NCI-H82 treated with DMSO at 0.1 percent for 48 hours (cell line): ENCODE measurements at regions not wholly inside any gene's neighbourhood (a gene's known extent, or its start where the extent isn't known, plus 50 kb on each side); places are given as distances from the start of the nearest gene placed in this dataset.

Experiments
- DNase-seq: peaks from one replicate; lab custom pipeline; 2025; ENCODE audit not compliant: unreplicated experiment; lab: John Stamatoyannopoulos, UW

GRCh38 chr11:16685914-16686313, 52.5 kb upstream of the C11orf58 start:
- DNase-seq = no peak

- no peak for DNase-seq
Measured at GRCh38 chr11:16678466-16679116, 59.9 kb upstream of the C11orf58 start.

GRCh38 chr11:16669799-16670415, 68.5 kb upstream of the C11orf58 start:
- no peak for DNase-seq

- no peak for DNase-seq
Measured at GRCh38 chr11:16632295-16633200, 105.9 kb upstream of the C11orf58 start.

- no peak for DNase-seq
Measured at GRCh38 chr11:16630651-16631050, 107.8 kb upstream of the C11orf58 start.

GRCh38 chr11:16618431-16618830, 120.0 kb upstream of the C11orf58 start:
- DNase-seq = no peak

GRCh38 chr11:16615480-16615879, 123.0 kb upstream of the C11orf58 start:
- DNase-seq = no peak

- peak; percentile 58 for DNase-seq
Measured at GRCh38 chr11:16613512-16614381, 124.7 kb upstream of the C11orf58 start.

- no peak for DNase-seq
Measured at GRCh38 chr11:16613262-16613511, 125.3 kb upstream of the C11orf58 start.

GRCh38 chr11:16612566-16613261, 125.7 kb upstream of the C11orf58 start:
- DNase-seq = no peak

GRCh38 chr11:16611926-16612565, 126.4 kb upstream of the C11orf58 start:
- no peak for DNase-seq

GRCh38 chr11:16611401-16611921, 127.0 kb upstream of the C11orf58 start:
- DNase-seq = no peak

- no peak for DNase-seq
Measured at GRCh38 chr11:16610738-16611388, 127.6 kb upstream of the C11orf58 start.

- DNase-seq = no peak
Measured at GRCh38 chr11:16610213-16610737, 128.2 kb upstream of the C11orf58 start.

GRCh38 chr11:16609769-16610168, 128.7 kb upstream of the C11orf58 start:
- DNase-seq = no peak

GRCh38 chr11:16607675-16608644, 130.5 kb upstream of the C11orf58 start:
- peak; percentile 40 for DNase-seq

- DNase-seq = no peak
Measured at GRCh38 chr11:16606784-16607674, 131.4 kb upstream of the C11orf58 start.
